HG02885 (cell line): ENCODE measurements at regions not wholly inside any gene's neighbourhood (a gene's known extent, or its start where the extent isn't known, plus 50 kb on each side); places are given as distances from the start of the nearest gene placed in this dataset.
A peak's percentile ranks its signal among the peaks of the same experiment; 100 is the strongest.
"Not testable (repeated sequence)": the region's sequence is repeated elsewhere in the genome, so short reads cannot be mapped to it uniquely, and the experiment has no call there.

Experiments
- ATAC-seq: cut with Tn5 transposase; IDR thresholded peaks from one replicate; pipeline ENCODE4 v1.9.1; 2021; ENCODE audit warnings: mild to moderate bottlenecking; ENCODE audit not compliant: unreplicated experiment, poor library complexity

DNA sequence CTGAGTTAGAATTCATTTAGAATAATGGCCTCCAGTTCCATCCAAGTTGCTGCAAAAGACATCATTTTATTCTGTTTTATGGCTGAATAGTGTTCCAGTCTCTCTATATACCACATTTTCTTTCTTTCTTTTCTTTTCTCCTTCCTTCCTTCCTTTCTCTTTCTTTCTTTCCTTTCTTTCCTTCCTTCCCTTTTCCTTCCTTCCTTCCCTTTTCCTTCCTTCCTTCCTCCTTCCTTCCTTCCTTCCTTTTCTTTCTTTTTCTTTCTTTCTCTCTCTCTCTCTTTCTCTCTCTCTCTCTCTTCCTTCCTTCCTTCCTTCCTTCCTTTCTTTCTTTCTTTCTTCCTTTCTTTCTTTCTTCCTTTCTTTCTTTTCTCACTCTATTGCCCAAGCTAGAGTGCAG, 330.2 kb downstream of the TSN start:
- ATAC-seq: not testable (repeated sequence)

DNA sequence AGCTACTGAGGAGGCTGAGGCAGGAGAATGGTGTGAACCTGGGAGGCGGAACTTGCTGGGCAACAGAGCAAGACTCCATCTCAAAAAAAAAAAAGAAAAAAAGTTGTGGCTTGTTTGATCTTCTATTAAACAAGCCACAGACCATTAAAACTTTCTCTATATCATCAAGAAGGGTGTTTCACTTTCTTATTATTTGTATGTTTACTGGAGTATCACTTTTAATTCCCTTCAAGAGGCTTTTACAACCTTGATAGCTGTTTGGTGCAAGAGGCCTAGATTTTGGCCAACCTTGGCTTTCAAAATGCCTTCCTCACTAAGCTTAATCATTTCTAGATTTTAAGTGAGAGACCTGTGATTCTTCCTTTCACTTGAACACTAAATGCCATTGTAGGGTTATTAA, 339.1 kb downstream of the TSN start:
- ATAC-seq: no peak

DNA sequence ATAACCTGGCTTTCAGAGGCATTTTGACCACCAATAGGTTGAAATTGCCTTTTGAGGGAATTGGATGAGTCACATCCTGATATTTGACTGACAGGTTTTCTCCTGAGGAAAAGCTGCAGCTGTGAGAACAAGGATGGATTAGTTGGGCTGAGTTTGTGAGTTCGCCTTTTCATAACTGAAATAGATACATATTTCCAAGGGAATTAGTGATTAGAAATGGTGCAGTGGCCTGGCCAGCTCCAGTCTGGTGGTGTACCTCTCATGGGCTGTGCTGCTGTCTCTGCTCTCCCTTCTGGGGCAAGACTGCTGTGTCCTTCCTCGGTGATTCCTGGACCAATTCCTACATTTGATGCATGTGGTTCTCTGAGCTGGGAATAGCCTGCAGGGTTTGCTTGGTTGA, 341.3 kb downstream of the TSN start:
- no peak for ATAC-seq

DNA sequence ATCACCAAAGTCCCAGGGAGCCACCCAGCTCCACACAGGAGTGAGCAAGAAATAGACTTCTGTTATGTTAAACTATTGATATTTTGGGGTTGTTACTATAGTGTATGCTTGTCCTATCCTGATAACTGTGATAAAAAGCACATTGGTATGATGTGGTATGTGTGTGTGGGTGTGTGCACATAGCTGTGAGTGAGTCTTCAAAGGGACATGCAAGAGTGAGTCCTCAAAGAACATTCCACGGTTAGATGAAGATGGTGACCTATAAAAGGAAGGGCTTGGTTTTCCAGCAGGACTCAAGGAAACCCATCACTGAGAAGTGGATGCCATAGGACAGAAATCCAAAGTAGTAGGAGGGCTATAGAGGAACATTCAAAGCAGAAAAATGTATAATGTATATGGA, 342.9 kb downstream of the TSN start:
- no peak for ATAC-seq

DNA sequence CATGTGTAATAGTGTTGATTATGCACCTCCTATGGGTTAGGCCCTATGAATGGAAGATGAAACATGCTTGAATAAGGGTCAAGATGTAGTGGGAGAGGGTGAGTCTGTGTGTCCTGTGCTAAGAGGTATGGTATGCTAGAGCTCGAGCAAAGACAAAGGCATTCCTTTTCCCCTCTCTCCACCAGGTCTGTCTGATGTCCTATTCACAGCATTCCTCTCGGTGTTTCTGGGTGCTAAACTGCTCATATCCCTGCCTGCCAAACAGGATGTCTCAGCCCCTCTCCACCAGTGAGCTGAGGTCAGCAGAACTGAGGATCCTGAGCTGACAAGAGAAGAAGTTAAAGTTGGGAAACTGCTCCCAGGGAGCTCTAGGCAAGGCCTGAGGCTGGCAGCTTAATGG, 344.9 kb downstream of the TSN start:
- ATAC-seq: no peak

DNA sequence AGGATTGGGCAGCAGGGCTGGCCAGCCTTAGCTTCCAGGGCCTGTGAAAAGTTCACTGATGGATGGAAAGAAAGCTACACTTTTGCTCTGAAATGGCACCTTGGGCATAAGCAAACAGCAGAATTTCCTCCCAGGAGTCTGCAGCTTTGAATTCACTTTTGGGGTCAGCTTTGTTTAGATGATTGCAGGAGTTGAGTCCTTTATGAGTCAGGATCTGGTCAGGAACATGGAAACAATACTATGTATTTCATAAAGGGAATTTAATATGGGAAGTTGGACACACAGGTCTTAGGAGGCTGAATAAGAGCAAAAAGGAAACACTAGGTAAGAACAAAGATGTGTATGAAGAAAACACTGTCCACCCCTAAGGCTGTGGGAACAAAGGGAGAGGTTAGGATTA, 345.3 kb downstream of the TSN start:
- no peak for ATAC-seq

DNA sequence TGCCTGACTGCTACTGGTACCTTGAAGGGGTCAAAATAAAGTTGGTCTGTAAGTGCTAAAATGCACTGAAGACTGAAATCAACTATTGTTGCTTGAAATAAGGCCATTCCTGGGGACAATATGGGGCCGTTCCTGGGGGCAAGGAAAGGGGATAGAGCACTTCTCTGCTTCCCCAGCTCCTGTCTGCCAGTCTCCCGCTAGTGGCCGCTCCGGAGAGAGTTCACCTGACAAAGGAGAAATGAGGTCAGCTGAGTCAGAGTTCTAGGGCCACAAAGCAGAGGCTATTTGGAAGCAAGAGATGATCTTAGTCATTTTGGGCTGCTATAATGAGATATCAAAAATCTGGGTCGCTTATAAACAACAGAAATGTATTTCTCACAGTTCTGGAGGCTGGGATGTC, 345.9 kb downstream of the TSN start:
- ATAC-seq: no peak

DNA sequence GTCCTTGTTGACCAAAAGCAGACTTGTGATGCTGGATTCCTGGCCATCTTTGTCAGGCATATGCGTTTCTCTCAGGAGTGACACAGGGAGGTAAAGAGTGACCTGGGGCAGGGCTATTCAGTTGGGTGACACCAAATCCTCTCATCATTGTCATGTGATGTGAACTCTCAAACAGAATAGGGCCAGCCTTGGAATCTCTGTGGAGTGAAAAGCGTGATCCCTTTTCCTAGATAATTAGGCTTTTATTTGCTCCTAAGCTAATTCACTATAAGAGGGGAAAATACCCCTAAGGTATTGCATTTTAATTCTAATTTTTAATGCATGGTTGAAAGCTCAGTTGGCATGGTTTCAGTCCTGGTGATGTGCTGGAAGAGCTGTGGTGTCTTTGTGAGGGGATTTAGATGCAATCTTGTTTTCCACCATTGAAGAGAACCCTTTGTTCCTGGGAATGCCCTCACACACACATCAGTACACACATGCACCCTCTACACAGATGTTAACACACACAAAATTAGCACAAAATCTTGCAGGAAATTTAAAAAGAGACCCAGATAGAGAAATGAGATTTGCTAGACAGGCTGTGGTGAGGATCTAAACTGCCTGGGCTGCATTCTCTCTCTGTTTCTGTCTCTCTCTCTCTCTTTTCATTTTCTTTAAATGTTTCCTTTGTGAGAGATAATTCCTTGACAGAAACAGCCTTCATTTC, 349.9 kb downstream of the TSN start:
- no peak for ATAC-seq

DNA sequence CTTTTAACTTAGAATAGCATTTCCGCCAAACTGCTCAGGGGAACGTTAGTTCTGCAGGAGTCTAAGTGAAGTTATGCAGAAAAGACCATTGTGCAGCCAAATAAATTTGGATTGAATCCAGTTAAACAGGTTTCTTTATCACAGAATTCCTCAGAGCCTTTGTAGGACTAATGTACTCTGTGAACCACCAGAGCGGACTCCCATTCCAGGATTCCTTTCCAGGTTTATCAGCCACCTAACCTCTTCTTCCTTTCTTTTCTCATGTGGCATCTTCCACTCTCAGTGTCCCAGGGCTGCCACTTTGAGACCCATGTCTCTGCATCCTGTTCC, 350.4 kb downstream of the TSN start:
- no peak for ATAC-seq

DNA sequence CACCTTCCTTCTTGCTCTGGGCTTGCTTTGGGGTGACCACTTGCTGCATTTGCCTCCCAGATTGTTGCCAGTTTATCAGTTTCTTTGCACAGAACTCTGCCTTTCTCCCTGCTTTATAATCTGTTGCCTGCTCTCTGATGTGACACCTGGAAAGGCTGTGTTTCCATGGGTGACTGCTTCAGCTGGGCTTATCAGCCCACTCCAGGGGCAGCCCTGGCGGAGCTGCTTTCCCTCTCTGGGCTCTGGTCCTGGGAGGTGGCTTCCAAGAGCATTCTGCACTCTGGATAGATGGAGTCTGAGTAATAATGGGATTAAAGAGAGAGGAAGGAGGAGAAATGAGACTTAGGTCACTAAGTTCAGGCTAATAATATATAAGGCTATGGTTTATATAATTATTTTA, 352.7 kb downstream of the TSN start:
- ATAC-seq: no peak

DNA sequence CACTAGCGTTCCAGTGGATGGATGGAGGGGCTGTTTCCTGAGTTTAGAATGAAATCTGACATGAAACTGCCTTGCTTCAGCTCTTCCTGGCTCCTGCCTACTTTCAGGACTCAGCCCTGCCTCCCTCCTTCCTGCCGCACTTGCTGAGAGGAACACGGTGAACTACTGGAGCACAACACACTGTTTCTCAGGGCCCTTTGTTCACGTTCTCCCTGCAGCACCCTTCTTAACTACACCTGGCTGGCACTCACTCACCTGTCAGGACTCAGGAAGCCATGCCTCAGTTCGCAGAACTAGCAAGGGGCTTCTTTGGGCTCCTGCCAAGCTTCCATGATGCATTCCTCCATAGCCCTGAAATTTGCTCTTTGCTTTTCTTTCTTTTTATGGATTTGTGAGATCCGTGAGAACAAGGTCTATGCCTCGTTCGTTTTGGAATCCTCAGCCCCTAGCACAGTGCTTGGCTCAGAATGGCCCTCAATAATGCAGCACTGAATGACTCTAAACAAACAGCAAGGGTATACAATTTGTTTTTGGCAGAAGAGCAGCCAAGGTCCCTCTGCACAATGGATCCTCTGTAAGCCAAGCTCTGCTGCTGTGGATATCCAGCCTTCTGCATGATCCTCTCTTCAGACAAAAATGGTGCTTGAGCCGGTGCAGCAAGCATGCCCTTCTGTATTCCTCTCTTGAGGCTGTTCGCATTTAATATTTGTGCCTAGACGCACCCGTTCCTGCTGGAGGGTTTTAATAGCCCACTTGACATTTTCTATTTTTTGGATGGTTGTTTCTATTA, 357.0 kb downstream of the TSN start:
- no peak for ATAC-seq

DNA sequence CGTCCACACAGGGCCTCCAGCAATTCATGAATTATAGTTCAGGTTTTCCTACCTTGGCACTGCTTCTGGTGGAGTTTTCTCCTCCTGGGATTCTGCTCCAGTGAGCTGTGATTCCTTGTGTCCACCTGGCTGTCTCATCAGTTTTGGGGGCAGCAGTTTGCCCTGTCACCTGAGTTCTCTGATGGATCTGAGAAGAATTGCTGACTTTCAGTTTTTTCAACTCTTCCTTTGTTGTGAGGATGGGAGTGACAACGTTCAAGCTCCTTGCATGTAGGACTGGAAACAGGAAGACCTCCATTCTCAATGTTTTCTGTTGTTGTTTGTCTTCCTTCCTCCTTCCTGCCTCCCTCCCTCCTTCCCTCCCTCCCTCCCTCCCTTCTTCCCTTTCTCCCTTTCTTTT, 359.0 kb downstream of the TSN start:
- ATAC-seq: no peak

DNA sequence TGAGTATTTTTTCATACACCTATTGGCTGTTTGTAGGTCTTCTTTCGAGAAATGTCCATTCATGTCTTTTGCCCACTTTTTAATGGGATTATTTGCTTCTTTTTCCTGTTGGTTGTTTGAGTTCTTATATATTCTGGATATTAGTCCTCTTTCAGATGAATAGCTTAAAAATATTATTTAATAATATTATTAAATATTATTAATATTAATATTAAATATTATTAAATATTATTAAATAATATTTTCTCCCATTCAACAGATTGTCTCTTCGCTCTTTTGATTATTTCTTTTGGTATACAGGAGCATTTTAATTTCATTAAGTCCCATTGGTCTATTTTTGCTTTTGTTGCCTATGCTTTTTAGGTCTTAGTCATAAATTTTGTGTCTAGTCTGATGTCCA, 361.9 kb downstream of the TSN start:
- ATAC-seq: no peak

DNA sequence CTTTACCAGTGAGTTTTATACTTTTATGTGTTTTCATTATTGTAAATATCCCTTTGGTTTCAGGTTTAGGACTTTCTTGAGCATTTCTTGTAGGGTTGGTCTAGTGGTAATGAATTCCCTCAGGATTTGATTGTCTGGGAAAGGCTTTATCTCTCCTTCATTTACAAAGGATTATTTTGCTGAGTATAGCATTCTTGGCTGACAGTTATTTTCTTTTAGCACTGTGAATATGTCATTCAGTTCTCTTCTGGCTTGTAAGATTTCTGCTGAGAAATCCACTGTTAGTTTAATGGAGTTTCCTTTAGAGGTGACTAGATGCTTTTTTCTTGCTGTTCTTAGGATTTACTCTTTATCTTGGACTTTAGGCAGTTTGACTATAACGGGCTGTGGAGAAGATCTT, 373.9 kb downstream of the TSN start:
- ATAC-seq: no peak

DNA sequence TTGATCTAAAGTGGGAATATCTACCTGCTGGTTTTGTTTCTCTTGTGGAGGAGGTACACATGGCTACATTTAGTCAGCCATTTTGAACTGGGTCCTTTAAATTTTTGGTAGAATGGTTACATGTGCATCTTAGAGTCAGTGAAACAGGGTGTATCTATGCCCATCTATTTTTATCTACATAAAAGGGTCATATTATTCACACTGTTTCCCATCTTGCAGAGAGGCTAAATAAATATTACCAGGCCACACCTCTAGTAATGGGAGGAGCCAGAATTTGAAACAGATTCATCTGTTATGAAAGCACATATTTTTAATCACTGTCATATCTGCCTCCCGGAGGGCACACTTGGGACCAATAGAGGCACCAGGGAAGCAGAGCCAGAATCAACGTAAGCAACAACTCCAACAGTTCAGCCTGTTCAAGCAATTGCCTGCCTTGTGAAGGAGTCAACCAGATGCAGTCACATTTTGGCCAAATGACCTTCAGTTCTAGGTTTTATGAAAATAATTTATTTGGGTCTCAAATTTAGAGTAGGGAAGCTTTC, 376.8 kb downstream of the TSN start:
- no peak for ATAC-seq

DNA sequence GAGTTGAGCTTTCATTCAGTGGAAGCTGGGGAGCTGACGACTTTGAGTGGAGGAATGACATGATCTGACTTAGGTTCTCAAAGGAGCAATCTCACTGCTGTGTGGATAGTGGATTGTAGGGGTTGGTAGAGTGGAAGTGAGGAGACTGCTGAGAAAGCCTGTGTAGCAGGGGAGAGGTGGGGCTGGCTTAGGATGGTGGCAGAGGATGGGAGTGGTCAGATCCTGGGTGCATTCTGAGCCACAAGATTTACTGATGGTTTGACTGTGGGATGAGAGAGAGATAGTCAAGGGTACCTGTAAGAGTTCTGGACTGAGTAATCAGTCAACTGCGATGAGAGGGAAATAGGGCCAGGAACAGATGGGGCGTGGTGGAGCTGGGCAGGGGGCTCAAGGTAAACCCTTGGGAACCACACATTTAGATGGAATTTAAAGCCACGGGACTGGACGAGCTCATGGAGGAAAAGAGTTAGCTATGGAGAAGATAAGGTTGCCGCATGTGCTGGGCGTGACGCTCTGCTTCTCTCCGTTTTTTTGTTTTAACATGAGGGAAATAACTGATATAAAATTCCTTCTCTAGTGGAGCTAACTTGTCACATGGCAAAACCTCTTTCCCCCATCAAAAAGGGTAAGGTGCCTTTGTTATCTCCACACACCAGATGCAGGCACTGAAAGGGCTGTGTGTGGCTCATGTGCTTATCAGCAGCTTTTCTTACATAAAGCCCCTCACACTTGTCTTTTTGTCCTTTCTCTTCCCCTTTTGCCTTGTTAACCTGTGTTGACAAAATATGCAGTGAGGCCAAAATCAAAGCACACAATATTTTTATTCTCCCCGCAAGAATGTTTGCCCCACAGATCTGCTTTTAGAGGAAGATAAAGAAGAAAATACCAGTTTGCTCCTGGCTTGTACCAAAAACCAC, 379.8 kb downstream of the TSN start:
- no peak for ATAC-seq

DNA sequence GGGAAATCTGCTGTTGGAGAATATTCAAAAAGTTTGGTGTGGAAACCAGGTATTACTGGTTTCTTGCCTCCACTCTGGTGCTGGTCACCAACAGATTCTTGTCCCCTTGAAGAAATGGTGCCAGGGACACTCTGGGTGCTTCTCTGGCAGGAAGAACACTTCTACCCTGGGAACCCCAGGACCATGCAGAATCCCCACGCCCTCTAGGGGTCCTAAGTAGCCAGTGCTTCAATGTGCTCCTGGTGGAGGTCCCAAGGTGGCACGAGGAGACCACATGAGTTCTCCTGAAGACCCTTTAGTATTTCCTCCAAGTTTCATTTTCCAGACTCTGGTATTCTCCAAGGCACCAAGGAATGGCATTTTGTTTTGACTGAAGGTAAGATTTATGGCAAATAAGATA, 380.6 kb downstream of the TSN start:
- peak; percentile 74 for ATAC-seq

DNA sequence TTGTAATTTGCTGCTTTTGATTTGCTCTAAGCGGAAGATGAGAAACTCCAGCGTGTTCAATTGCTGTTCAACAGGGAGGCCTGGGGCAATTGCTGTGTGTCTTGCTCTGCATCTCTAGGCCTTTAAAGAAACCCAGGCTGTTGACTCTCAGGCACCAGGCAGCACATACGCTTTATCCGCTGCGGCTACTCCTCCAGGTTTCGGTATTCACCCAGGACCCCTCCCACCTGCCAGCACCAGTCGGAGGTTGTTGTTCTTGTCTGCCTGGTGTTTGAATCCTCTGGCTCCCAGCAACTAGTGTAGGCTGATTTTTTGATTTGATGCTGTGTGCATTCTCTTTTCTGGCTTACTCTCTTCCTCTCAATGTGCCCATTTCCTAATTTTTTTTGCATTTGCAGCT, 383.1 kb downstream of the TSN start:
- ATAC-seq: no peak

DNA sequence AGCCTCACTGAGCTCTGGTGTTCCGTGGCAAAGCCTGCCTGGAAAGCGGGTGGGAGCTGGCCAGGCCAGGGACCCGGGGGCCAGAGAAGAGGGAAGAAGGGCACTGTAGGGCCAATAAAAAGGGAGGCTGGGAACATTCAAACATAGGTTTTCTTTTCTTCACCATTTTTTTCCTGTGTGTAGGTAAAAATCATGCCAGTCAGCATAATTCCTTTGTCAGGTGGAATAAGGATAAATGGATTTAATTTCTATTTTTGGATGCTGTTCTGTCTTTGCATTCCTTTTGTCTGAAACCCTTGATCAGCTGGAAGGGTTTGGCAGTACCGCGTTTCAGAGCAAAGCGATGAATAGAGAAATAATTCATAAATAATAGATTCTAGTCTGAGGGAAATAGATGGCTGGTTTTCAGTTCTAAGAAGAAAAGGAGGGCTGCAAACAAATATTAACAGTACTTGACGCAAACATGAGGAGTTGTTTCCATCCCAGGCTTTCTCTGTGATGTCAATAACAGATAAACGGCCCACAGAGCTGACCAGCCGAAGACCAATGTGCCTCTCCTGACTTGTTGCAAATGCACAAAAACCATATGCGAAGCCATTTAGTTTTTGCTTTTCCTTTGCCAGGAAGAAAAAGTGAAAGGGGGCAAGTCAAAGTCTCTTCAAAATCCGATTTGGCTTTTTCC, 384.4 kb downstream of the TSN start:
- ATAC-seq: no peak

DNA sequence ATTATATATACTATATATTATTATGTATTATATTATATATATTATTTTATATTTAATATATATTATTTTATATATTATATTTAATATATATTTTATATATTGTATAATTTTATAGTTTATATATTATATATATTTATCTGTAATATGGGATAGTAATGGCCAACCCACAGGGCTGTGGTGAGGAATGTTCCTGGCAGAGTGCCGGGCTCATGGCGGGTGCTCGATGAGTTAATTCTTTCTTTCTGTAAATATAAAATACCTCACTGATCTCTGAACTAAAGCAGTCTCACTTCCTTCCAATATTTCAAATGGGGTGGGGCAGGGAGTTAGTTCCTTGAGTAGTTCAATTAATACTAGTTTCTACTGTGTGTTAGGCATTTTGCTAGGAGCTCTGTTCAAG, 389.4 kb downstream of the TSN start:
- no peak for ATAC-seq
